H9 (cell line): ENCODE measurements at regions not wholly inside any gene's neighbourhood (a gene's known extent, or its start where the extent isn't known, plus 50 kb on each side); places are given as distances from the start of the nearest gene placed in this dataset.
A peak's percentile ranks its signal among the peaks of the same experiment; 100 is the strongest.

ENCODE experiments used
- DNase-seq: peaks from one replicate; pipeline ENCODE4 v3.0.0-alpha.2; 2017
- H2AFZ ChIP-seq: one replicate; pipeline ENCODE4 v1.6.1; 2013; ENCODE audit warnings: mild to moderate bottlenecking, low read length, control low read depth, moderate library complexity
- H2AK5ac ChIP-seq: 2 replicates; pipeline ENCODE4 v1.6.1; 2013; ENCODE audit warnings: low read length, control low read depth, mixed read lengths; ENCODE audit not compliant: insufficient read length
- H2BK120ac ChIP-seq: one replicate; pipeline ENCODE4 v1.6.1; 2013; ENCODE audit warnings: low read depth, mild to moderate bottlenecking, low read length, control low read depth, inconsistent platforms; ENCODE audit not compliant: poor library complexity, severe bottlenecking
- H2BK12ac ChIP-seq: 2 replicates; pipeline ENCODE4 v1.6.1; 2013; ENCODE audit warnings: low read length, control low read depth, mixed read lengths, low read depth; ENCODE audit not compliant: insufficient read length
- H2BK15ac ChIP-seq: 2 replicates; pipeline ENCODE4 v1.6.1; 2013; ENCODE audit warnings: low read depth, low read length, control low read depth
- H2BK20ac ChIP-seq: one replicate; pipeline ENCODE4 v1.6.1; 2013; ENCODE audit warnings: low read depth, mild to moderate bottlenecking, low read length, control low read depth, inconsistent platforms; ENCODE audit not compliant: poor library complexity, severe bottlenecking
- H2BK5ac ChIP-seq: 2 replicates; pipeline ENCODE4 v1.6.1; 2013; ENCODE audit warnings: low read length, control low read depth, mixed read lengths; ENCODE audit not compliant: insufficient read length
- H3K14ac ChIP-seq: 2 replicates; pipeline ENCODE4 v1.6.1; 2013; ENCODE audit warnings: low read length, control low read depth; ENCODE audit not compliant: insufficient read depth
- H3K18ac ChIP-seq: 2 replicates; pipeline ENCODE4 v1.6.1; 2013; ENCODE audit warnings: low read depth, mild to moderate bottlenecking, mixed read lengths, low read length, control low read depth; ENCODE audit not compliant: insufficient read length
- H3K23ac ChIP-seq: 2 replicates; pipeline ENCODE4 v1.6.1; 2013; ENCODE audit warnings: low read length, control low read depth, mixed read lengths, low read depth; ENCODE audit not compliant: insufficient read length
- H3K23me2 ChIP-seq: 2 replicates; pipeline ENCODE4 v1.6.1; 2013; ENCODE audit warnings: low read depth, mild to moderate bottlenecking, mixed read lengths, low read length, control low read depth; ENCODE audit not compliant: insufficient read length, poor library complexity, severe bottlenecking
- H3K27ac ChIP-seq: 2 replicates; pipeline ENCODE4 v1.5.1; 2013; ENCODE audit warnings: low read length, control low read depth, mixed read lengths, low read depth; ENCODE audit not compliant: insufficient read length
- H3K27me3 ChIP-seq: 2 replicates; pipeline ENCODE4 v1.6.1; 2013; ENCODE audit warnings: low read length, control low read depth, inconsistent platforms; ENCODE audit not compliant: insufficient read depth
- H3K4ac ChIP-seq: 2 replicates; pipeline ENCODE4 v1.6.1; 2013; ENCODE audit warnings: low read depth, mild to moderate bottlenecking, control low read depth, inconsistent platforms, low read length, moderate library complexity
- H3K4me1 ChIP-seq: 2 replicates; pipeline ENCODE4 v1.6.1; 2013; ENCODE audit warnings: low read length, control low read depth, inconsistent platforms; ENCODE audit not compliant: insufficient read depth
- H3K4me2 ChIP-seq: 2 replicates; pipeline ENCODE4 v1.6.1; 2013; ENCODE audit warnings: low read length, control low read depth, mixed read lengths; ENCODE audit not compliant: insufficient read length, insufficient read depth
- H3K56ac ChIP-seq: 2 replicates; pipeline ENCODE4 v1.6.1; 2013; ENCODE audit warnings: low read depth, mild to moderate bottlenecking, mixed read lengths, low read length, control low read depth; ENCODE audit not compliant: insufficient read length
- H3K79me1 ChIP-seq: 2 replicates; pipeline ENCODE4 v1.6.1; 2013; ENCODE audit warnings: low read depth, mild to moderate bottlenecking, moderate library complexity, low read length, control low read depth, inconsistent platforms; ENCODE audit not compliant: insufficient read depth, poor library complexity, severe bottlenecking
- H3K79me2 ChIP-seq: 2 replicates; pipeline ENCODE4 v1.6.1; 2013; ENCODE audit warnings: low read length, control low read depth, inconsistent platforms; ENCODE audit not compliant: insufficient read depth
- H3K9ac ChIP-seq: 2 replicates; pipeline ENCODE4 v1.6.1; 2013; ENCODE audit warnings: low read length, control low read depth, mixed read lengths; ENCODE audit not compliant: insufficient read length; ENCODE audit errors: extremely low read depth
- H3K9me3 ChIP-seq: one replicate; pipeline ENCODE4 v1.6.1; 2013; ENCODE audit warnings: low read depth, low read length, inconsistent platforms; ENCODE audit not compliant: control insufficient read depth
- H3T11ph ChIP-seq: one replicate; pipeline ENCODE4 v1.6.1; 2013; ENCODE audit warnings: mild to moderate bottlenecking, low read length, control low read depth, inconsistent platforms
- H4K20me1 ChIP-seq: one replicate; pipeline ENCODE4 v1.6.1; 2013; ENCODE audit not compliant: control insufficient read depth, insufficient read length, insufficient read depth
- H4K5ac ChIP-seq: 2 replicates; pipeline ENCODE4 v1.6.1; 2013; ENCODE audit warnings: low read depth, mild to moderate bottlenecking, mixed read lengths, low read length, control low read depth; ENCODE audit not compliant: insufficient read length
- H4K8ac ChIP-seq: replicated peaks from 2 replicates; pipeline ENCODE4 v1.6.1; 2013; ENCODE audit warnings: low read length, control low read depth, mixed read lengths, low read depth; ENCODE audit not compliant: insufficient read length
- H4K91ac ChIP-seq: 2 replicates; pipeline ENCODE4 v1.6.1; 2013; ENCODE audit warnings: low read depth, mild to moderate bottlenecking, moderate library complexity, mixed read lengths, low read length, control low read depth; ENCODE audit not compliant: insufficient read length
- H3K27ac Mint-ChIP-seq, 3 experiments: 2 replicates in 2 of 3; 3 replicates in 1 of 3; pipeline ENCODE4 v1.8.0; 2020 to 2021; ENCODE audit warnings: mixed read lengths in 3 of 3, mild to moderate bottlenecking in 1 of 3, moderate library complexity in 1 of 3
- H3K27me3 Mint-ChIP-seq: 2 replicates; pipeline ENCODE4 v1.8.0; 2021; ENCODE audit warnings: low read depth, mild to moderate bottlenecking, moderate library complexity, mixed read lengths
- H3K36me3 Mint-ChIP-seq, 3 experiments: 2 replicates in 2 of 3; 3 replicates in 1 of 3; pipeline ENCODE4 v1.8.0; 2020 to 2021; ENCODE audit warnings: low read depth in 3 of 3, mixed read lengths in 3 of 3; ENCODE audit not compliant: insufficient read depth in 1 of 3
- H3K4me1 Mint-ChIP-seq, 2 experiments: 2 replicates each; pipeline ENCODE4 v1.8.0; 2020; ENCODE audit warnings: mixed read lengths in 2 of 2
- H3K4me3 Mint-ChIP-seq, 2 experiments: 2 replicates in 1 of 2; 3 replicates in 1 of 2; pipeline ENCODE4 v1.8.0; 2020 to 2021; ENCODE audit warnings: mild to moderate bottlenecking in 2 of 2, mixed read lengths in 2 of 2, moderate library complexity in 1 of 2
- H3K9me3 Mint-ChIP-seq, 2 experiments: 2 replicates in 1 of 2; 3 replicates in 1 of 2; pipeline ENCODE4 v1.8.0; 2020; ENCODE audit warnings: mild to moderate bottlenecking in 2 of 2, mixed read lengths in 2 of 2, moderate library complexity in 1 of 2
- CTCF ChIP-seq: fragments of 200-600 bp; sonication (generic); conservative IDR thresholded peaks from 3 replicates; pipeline ENCODE4 v1.8.0; 2021; ENCODE audit warnings: antibody characterized with exemption, mild to moderate bottlenecking
- WGBS: extraction: QIAGEN DNeasy Blood & Tissue Kit; methylation state at CpG from one replicate; pipeline ENCODE4 v1.1.7; 2013; ENCODE audit warnings: missing lambda C conversion rate, low lambda C conversion rate, mixed read lengths; ENCODE audit not compliant: insufficient read length; ENCODE audit errors: extremely low coverage; 5-methylcytosine and 5-hydroxymethylcytosine counted together

GRCh38 chr17:77872714-77873499 lies 85.6 kb upstream of the TNRC6C start:
- no CpG with 5 or more reads among the region's 28 CpGs for WGBS

More at GRCh38 chr17:77872714-77873499, 85.6 kb upstream of the TNRC6C start:
- Histone ChIP-seq H2BK5ac (no peak overlapping the region), H4K8ac (no peak overlapping the region), H3K79me1 (no peaks in the 10 kb centered on the region), H4K20me1 (no peaks in the 10 kb centered on the region), H3T11ph (no peak overlapping the region), H3K4ac (no peak overlapping the region), H3K27ac (no peak overlapping the region), H2AFZ (no peak overlapping the region), H3K18ac (peak overlapping the region; percentile 56), H3K14ac (no peak overlapping the region), H3K9ac (no peak overlapping the region), H2BK15ac (no peak overlapping the region), H3K56ac (peak overlapping the region; percentile 23), H3K4me1 (no peaks in the 10 kb centered on the region), H3K4me2 (no peak overlapping the region), H3K79me2 (no peaks in the 10 kb centered on the region), H2BK12ac (no peak overlapping the region), H3K23me2 (no peaks in the 10 kb centered on the region), H2AK5ac (no peak overlapping the region), H2BK120ac (no peak overlapping the region), H2BK20ac (no peak overlapping the region), H4K91ac (no peak overlapping the region), H3K9me3 (no peaks in the 10 kb centered on the region), H3K23ac (no peak overlapping the region), H3K27me3 (no peaks in the 10 kb centered on the region; the same call in 1 of the 2 replicates), H4K5ac (peak overlapping the region; percentile 39)
- Mint-ChIP-seq H3K4me3 (peak overlapping the region in 1 of 2 experiments; percentile 9; a peak in 2 of 5 replicates), H3K4me1 (peaks cover 9 to 24% of the 10 kb centered on the region in 2 experiments; a peak in 3 of 4 replicates), H3K9me3 (peaks cover 12 to 15% of the 10 kb centered on the region in 2 experiments), H3K27me3 (peaks cover 9% of the 10 kb centered on the region), H3K27ac (peak overlapping the region in 1 of 3 experiments; percentile 63; a peak in 3 of 7 replicates), H3K36me3 (peaks cover 3 to 11% (median 5%) of the 10 kb centered on the region in 3 experiments)
- DNase-seq = no peak
- TF ChIP-seq CTCF = no peak
